Tibial nerve (tissue), 3 donors: ENCODE measurements at regions not wholly inside any gene's neighbourhood (a gene's known extent, or its start where the extent isn't known, plus 50 kb on each side); places are given as distances from the start of the nearest gene placed in this dataset.

Source experiments
- POLR2A ChIP-seq, 2 donors: fragments of 450-650 bp; IDR thresholded peaks; one replicate each; pipeline ENCODE4 v1.6.1; 2017; ENCODE audit warnings: antibody characterized with exemption in 2 of 2, mild to moderate bottlenecking in 2 of 2, moderate library complexity in 2 of 2
- TF ChIP-seq, protein P1 (sequence below), 5 experiments: fragments of 200-600 bp in 3 of 5; fragments of 450-650 bp in 2 of 5; sonication (generic) in 3 of 5; IDR thresholded peaks; one replicate each; pipeline ENCODE4 v1.5.1; 2016 to 2019; ENCODE audit warnings: antibody characterized with exemption in 5 of 5, mild to moderate bottlenecking in 3 of 5, moderate library complexity in 2 of 5

DNA sequence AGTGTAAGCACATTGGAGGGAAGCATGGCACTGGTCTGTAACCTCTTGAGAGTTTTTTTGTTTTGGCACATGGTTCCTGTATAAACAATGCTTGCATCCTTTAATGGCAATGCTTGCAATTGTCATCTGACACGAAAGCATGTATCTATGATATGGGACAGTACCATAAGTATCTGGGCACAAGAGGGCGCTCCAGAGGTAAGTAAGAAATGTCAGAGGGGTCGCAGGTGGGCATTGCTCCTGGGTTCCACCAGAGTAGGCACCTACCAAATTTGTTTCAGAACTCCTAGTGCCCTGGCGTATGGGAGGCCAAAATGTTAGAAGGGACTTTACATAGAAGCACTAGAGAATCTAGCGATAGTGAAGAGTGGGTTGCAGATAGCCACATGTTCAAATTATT is 58.7 kb upstream of the BCHE start:
- TF ChIP-seq, protein P1, sequence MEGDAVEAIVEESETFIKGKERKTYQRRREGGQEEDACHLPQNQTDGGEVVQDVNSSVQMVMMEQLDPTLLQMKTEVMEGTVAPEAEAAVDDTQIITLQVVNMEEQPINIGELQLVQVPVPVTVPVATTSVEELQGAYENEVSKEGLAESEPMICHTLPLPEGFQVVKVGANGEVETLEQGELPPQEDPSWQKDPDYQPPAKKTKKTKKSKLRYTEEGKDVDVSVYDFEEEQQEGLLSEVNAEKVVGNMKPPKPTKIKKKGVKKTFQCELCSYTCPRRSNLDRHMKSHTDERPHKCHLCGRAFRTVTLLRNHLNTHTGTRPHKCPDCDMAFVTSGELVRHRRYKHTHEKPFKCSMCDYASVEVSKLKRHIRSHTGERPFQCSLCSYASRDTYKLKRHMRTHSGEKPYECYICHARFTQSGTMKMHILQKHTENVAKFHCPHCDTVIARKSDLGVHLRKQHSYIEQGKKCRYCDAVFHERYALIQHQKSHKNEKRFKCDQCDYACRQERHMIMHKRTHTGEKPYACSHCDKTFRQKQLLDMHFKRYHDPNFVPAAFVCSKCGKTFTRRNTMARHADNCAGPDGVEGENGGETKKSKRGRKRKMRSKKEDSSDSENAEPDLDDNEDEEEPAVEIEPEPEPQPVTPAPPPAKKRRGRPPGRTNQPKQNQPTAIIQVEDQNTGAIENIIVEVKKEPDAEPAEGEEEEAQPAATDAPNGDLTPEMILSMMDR (IDR thresholded peaks at IDR 0.05) = no peak
- TF ChIP-seq POLR2A (IDR thresholded peaks at IDR 0.05) = no peak
